GM21737 (cell line): ENCODE measurements at regions not wholly inside any gene's neighbourhood (a gene's known extent, or its start where the extent isn't known, plus 50 kb on each side); places are given as distances from the start of the nearest gene placed in this dataset.
"Not testable (repeated sequence)": the region's sequence is repeated elsewhere in the genome, so short reads cannot be mapped to it uniquely, and the experiment has no call there.

Experiments used
- ATAC-seq: cut with Tn5 transposase; IDR thresholded peaks from one replicate; pipeline ENCODE4 v1.9.1; 2021; ENCODE audit warnings: mild to moderate bottlenecking, moderate library complexity; ENCODE audit not compliant: unreplicated experiment

GRCh38 chr4:115200201-115201041 lies 87.0 kb upstream of the NDST4 start:
- ATAC-seq, result not testable (repeated sequence)

GRCh38 chr4:115194612-115195011 lies 81.2 kb upstream of the NDST4 start:
- not testable (repeated sequence) for ATAC-seq

GRCh38 chr4:115190529-115190928 lies 77.1 kb upstream of the NDST4 start:
- no peak for ATAC-seq

GRCh38 chr4:115187136-115187535 lies 73.7 kb upstream of the NDST4 start:
- no peak for ATAC-seq

GRCh38 chr4:115179438-115180062 lies 66.1 kb upstream of the NDST4 start:
- not testable (repeated sequence) for ATAC-seq

- ATAC-seq, result not testable (repeated sequence)
These were observed 65.3 kb upstream of the NDST4 start for GRCh38 chr4:115178687-115179086.

GRCh38 chr4:115171220-115171619 lies 57.8 kb upstream of the NDST4 start:
- ATAC-seq, result no peak

GRCh38 chr4:115165503-115165902 lies 52.1 kb upstream of the NDST4 start:
- no peak for ATAC-seq
